ENCODE measurements at regions not wholly inside any gene's neighbourhood (a gene's known extent, or its start where the extent isn't known, plus 50 kb on each side); places are given as distances from the start of the nearest gene placed in this dataset.

DNA sequence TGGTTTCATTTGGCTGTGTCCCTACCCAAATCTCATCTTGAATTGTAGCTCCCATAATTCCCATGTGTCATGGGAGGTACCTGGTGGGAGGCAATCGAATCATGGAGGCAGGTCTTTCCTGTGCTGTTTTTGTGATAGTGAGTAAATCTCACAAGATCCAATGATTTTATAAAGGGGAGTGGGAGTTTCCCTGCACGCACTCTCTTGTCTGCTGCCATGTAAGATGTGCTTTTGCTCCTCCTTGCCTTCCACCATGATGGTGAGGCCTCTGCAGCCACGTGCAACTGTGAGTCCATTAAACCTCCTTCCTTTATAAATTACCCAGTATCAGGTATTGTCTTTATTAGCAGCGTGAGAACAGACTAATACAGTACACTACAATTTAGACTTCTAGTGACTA is 67.5 kb upstream of the LINC01488 start:
- no peaks in the 10 kb centered on the region for H3K27me3 ChIP-seq (ENCODE audit: insufficient read depth)
- H3K4me2 ChIP-seq: no peak overlapping the region
- no peak overlapping the region for H3K27ac ChIP-seq (ENCODE audit: low read depth in 2 of 2, low read length in 1 of 2)
- no peaks in the 10 kb centered on the region for H3K9me3 ChIP-seq
- ChIA-PET CTCF (no interaction called here), POLR2A (no interaction called here)
- H3K4me3 ChIP-seq (ENCODE audit: low read depth in 2 of 2, low read length in 1 of 2): no peak overlapping the region
- H3K9me2 ChIP-seq: no peaks in the 10 kb centered on the region
- H3F3A ChIP-seq (replicated peaks; ENCODE audit: insufficient read depth): no peaks in the 10 kb centered on the region
- no peak for DNase-seq
- no peaks in the 10 kb centered on the region for H3K79me2 ChIP-seq (ENCODE audit: insufficient read depth)
- H2AFZ ChIP-seq (ENCODE audit: low read depth): no peak overlapping the region
- WGBS (ENCODE audit: low lambda C conversion rate): 92% methylated on average over 4 of the region's 4 CpGs
- no peaks in the 10 kb centered on the region for H4K20me1 ChIP-seq (ENCODE audit: insufficient read depth)
- TF ChIP-seq POLR2AphosphoS5 (IDR thresholded peaks at IDR 0.05; ENCODE audit: low read depth, low read length) (no peak), RXRA (IDR thresholded peaks at IDR 0.05; ENCODE audit: borderline replicate concordance, low read depth) (no peak), MAX (IDR thresholded peaks at IDR 0.05; ENCODE audit: low read depth) (no peak), MEF2A (IDR thresholded peaks at IDR 0.05; ENCODE audit: borderline replicate concordance, low read depth) (no peak), EZH2phosphoT487 (IDR thresholded peaks at IDR 0.05; ENCODE audit: borderline replicate concordance, low read depth) (no peak)
- TF ChIP-seq, protein P1, sequence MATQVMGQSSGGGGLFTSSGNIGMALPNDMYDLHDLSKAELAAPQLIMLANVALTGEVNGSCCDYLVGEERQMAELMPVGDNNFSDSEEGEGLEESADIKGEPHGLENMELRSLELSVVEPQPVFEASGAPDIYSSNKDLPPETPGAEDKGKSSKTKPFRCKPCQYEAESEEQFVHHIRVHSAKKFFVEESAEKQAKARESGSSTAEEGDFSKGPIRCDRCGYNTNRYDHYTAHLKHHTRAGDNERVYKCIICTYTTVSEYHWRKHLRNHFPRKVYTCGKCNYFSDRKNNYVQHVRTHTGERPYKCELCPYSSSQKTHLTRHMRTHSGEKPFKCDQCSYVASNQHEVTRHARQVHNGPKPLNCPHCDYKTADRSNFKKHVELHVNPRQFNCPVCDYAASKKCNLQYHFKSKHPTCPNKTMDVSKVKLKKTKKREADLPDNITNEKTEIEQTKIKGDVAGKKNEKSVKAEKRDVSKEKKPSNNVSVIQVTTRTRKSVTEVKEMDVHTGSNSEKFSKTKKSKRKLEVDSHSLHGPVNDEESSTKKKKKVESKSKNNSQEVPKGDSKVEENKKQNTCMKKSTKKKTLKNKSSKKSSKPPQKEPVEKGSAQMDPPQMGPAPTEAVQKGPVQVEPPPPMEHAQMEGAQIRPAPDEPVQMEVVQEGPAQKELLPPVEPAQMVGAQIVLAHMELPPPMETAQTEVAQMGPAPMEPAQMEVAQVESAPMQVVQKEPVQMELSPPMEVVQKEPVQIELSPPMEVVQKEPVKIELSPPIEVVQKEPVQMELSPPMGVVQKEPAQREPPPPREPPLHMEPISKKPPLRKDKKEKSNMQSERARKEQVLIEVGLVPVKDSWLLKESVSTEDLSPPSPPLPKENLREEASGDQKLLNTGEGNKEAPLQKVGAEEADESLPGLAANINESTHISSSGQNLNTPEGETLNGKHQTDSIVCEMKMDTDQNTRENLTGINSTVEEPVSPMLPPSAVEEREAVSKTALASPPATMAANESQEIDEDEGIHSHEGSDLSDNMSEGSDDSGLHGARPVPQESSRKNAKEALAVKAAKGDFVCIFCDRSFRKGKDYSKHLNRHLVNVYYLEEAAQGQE (IDR thresholded peaks at IDR 0.05; ENCODE audit: low read depth, low read length): no peak
- H3K9ac ChIP-seq: no peak overlapping the region
- H3K4me1 ChIP-seq (ENCODE audit: control insufficient read depth in 1 of 2, insufficient read depth in 2 of 2, low read depth in 1 of 2, low read length in 1 of 2): no peaks in the 10 kb centered on the region; a peak in 1 of 4 replicates
- no peaks in the 10 kb centered on the region for H3K36me3 ChIP-seq (replicated peaks in 1 of 2; ENCODE audit: control insufficient read depth in 1 of 2, insufficient read depth in 2 of 2, low read length in 1 of 2)

GRCh38 chr11:69414773-69415187 is 66.7 kb upstream of the LINC01488 start:
- Histone ChIP-seq H3K9me2 (no peaks in the 10 kb centered on the region), H3K36me3 (replicated peaks in 1 of 2; ENCODE audit: control insufficient read depth in 1 of 2, insufficient read depth in 2 of 2, low read length in 1 of 2) (no peaks in the 10 kb centered on the region), H3K4me1 (ENCODE audit: control insufficient read depth in 1 of 2, insufficient read depth in 2 of 2, low read depth in 1 of 2, low read length in 1 of 2) (peaks cover 0 to 2% of the 10 kb centered on the region in 2 experiments; a peak in 2 of 4 replicates), H3K9ac (no peak overlapping the region), H3K27ac (ENCODE audit: low read depth in 2 of 2, low read length in 1 of 2) (no peak overlapping the region), H3K4me2 (no peak overlapping the region), H4K20me1 (ENCODE audit: insufficient read depth) (no peaks in the 10 kb centered on the region), H3K79me2 (ENCODE audit: insufficient read depth) (no peaks in the 10 kb centered on the region), H3K4me3 (ENCODE audit: low read depth in 2 of 2, low read length in 1 of 2) (no peak overlapping the region), H3F3A (replicated peaks; ENCODE audit: insufficient read depth) (no peaks in the 10 kb centered on the region), H3K9me3 (no peaks in the 10 kb centered on the region), H3K27me3 (ENCODE audit: insufficient read depth) (no peaks in the 10 kb centered on the region), H2AFZ (ENCODE audit: low read depth) (no peak overlapping the region)
- POLR2A ChIA-PET: no interaction called here
- no peak for DNase-seq
- WGBS (ENCODE audit: low lambda C conversion rate): 89% methylated on average over 12 of the region's 14 CpGs
- CTCF ChIA-PET: interaction anchor here (0.6 kb wide), 1 partner anchor 28 kb away, joined by 3 read pairs; no protein-coding TSS in a partner anchor
- TF ChIP-seq IRF3 (IDR thresholded peaks at IDR 0.05; ENCODE audit: low read depth, low read length) (no peak), USF2 (IDR thresholded peaks at IDR 0.05; ENCODE audit: borderline replicate concordance, low read depth, low read length) (no peak), SIN3A (IDR thresholded peaks at IDR 0.05; ENCODE audit: borderline replicate concordance, low read depth, low read length) (no peak), RAD21 (IDR thresholded peaks at IDR 0.05; ENCODE audit: low read length) (no peak), TCF12 (IDR thresholded peaks at IDR 0.05) (no peak), TEAD4 (IDR thresholded peaks at IDR 0.05; ENCODE audit: borderline replicate concordance, insufficient read depth) (no peak), JUND (IDR thresholded peaks at IDR 0.05) (no peak), TAF1 (IDR thresholded peaks at IDR 0.05; ENCODE audit: borderline replicate concordance, low read depth, low read length) (no peak), EP300 (IDR thresholded peaks at IDR 0.05; ENCODE audit: borderline replicate concordance in 1 of 2, low read depth in 1 of 2, low read length in 1 of 2) (no peak), MAX (IDR thresholded peaks at IDR 0.05; ENCODE audit: low read depth) (no peak), FOXM1 (IDR thresholded peaks at IDR 0.05; ENCODE audit: low read depth) (no peak), RCOR1 (IDR thresholded peaks at IDR 0.05; ENCODE audit: low read length) (no peak)
- TF ChIP-seq, protein P2, sequence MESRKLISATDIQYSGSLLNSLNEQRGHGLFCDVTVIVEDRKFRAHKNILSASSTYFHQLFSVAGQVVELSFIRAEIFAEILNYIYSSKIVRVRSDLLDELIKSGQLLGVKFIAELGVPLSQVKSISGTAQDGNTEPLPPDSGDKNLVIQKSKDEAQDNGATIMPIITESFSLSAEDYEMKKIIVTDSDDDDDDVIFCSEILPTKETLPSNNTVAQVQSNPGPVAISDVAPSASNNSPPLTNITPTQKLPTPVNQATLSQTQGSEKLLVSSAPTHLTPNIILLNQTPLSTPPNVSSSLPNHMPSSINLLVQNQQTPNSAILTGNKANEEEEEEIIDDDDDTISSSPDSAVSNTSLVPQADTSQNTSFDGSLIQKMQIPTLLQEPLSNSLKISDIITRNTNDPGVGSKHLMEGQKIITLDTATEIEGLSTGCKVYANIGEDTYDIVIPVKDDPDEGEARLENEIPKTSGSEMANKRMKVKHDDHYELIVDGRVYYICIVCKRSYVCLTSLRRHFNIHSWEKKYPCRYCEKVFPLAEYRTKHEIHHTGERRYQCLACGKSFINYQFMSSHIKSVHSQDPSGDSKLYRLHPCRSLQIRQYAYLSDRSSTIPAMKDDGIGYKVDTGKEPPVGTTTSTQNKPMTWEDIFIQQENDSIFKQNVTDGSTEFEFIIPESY (IDR thresholded peaks at IDR 0.05; ENCODE audit: borderline replicate concordance, low read depth): no peak
- TF ChIP-seq, protein P3, sequence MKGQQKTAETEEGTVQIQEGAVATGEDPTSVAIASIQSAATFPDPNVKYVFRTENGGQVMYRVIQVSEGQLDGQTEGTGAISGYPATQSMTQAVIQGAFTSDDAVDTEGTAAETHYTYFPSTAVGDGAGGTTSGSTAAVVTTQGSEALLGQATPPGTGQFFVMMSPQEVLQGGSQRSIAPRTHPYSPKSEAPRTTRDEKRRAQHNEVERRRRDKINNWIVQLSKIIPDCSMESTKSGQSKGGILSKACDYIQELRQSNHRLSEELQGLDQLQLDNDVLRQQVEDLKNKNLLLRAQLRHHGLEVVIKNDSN (IDR thresholded peaks at IDR 0.05; ENCODE audit: borderline replicate concordance, low read depth): no peak
